Chondrocyte (in vitro differentiated cells): ENCODE measurements at regions not wholly inside any gene's neighbourhood (a gene's known extent, or its start where the extent isn't known, plus 50 kb on each side); places are given as distances from the start of the nearest gene placed in this dataset.

ENCODE experiments used
- DNase-seq: peaks from one replicate; pipeline ENCODE4 v3.0.0; 2021; ENCODE audit warnings: mixed read lengths, low spot score
- H3K27ac Mint-ChIP-seq: one replicate; pipeline ENCODE4 v1.8.0; 2021; ENCODE audit warnings: mild to moderate bottlenecking, moderate library complexity, mixed read lengths; ENCODE audit not compliant: unreplicated experiment
- H3K27me3 Mint-ChIP-seq: 2 replicates; pipeline ENCODE4 v1.8.0; 2021; ENCODE audit warnings: low read depth, mixed read lengths
- H3K36me3 Mint-ChIP-seq: 2 replicates; pipeline ENCODE4 v1.8.0; 2021; ENCODE audit warnings: low read depth, mixed read lengths
- H3K4me1 Mint-ChIP-seq: 2 replicates; pipeline ENCODE4 v1.8.0; 2021; ENCODE audit warnings: low read depth, mild to moderate bottlenecking, mixed read lengths
- H3K4me3 Mint-ChIP-seq: one replicate; pipeline ENCODE4 v1.8.0; 2021; ENCODE audit warnings: mild to moderate bottlenecking, moderate library complexity, mixed read lengths; ENCODE audit not compliant: unreplicated experiment
- H3K9me3 Mint-ChIP-seq: 2 replicates; pipeline ENCODE4 v1.8.0; 2021; ENCODE audit warnings: low read depth, mixed read lengths
- TF ChIP-seq, protein P1 (sequence below): fragments of 200-600 bp; sonication (generic); IDR thresholded peaks from 2 replicates; pipeline ENCODE4 v1.5.0; 2021; ENCODE audit warnings: antibody characterized with exemption, mild to moderate bottlenecking, moderate library complexity

DNA sequence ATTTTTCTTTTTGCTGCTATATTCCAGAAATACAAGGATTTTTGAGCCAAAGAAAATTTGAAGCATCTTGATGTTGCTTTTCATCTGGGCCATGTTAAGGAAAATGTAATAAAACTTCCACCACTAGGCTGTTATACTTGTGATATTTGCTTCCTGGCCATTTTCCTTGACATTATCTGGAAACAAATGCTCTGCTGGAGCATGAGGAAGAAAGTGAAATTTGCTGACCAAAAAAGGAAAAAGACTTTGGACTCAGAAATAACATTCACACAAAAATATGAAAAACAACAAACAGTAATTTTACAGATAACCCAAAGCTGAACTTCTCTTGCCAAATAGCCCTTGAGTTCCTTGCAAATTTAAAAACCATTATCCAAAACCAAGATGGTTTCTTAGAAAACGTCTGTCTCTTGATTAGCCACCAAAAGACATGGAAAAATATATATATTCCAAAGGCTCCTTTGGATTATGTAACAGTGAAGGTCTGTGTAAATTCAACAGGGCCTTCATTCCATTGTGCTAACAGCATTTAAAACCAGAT lies 344.5 kb downstream of the LMX1A start:
- DNase-seq = no peak
- Mint-ChIP-seq H3K36me3 (no peaks in the 10 kb centered on the region), H3K9me3 (no peaks in the 10 kb centered on the region), H3K4me1 (no peaks in the 10 kb centered on the region), H3K4me3 (no peak overlapping the region), H3K27me3 (peaks cover 3% of the 10 kb centered on the region), H3K27ac (no peak overlapping the region)
- TF ChIP-seq, protein P1, sequence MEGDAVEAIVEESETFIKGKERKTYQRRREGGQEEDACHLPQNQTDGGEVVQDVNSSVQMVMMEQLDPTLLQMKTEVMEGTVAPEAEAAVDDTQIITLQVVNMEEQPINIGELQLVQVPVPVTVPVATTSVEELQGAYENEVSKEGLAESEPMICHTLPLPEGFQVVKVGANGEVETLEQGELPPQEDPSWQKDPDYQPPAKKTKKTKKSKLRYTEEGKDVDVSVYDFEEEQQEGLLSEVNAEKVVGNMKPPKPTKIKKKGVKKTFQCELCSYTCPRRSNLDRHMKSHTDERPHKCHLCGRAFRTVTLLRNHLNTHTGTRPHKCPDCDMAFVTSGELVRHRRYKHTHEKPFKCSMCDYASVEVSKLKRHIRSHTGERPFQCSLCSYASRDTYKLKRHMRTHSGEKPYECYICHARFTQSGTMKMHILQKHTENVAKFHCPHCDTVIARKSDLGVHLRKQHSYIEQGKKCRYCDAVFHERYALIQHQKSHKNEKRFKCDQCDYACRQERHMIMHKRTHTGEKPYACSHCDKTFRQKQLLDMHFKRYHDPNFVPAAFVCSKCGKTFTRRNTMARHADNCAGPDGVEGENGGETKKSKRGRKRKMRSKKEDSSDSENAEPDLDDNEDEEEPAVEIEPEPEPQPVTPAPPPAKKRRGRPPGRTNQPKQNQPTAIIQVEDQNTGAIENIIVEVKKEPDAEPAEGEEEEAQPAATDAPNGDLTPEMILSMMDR = no peak

DNA sequence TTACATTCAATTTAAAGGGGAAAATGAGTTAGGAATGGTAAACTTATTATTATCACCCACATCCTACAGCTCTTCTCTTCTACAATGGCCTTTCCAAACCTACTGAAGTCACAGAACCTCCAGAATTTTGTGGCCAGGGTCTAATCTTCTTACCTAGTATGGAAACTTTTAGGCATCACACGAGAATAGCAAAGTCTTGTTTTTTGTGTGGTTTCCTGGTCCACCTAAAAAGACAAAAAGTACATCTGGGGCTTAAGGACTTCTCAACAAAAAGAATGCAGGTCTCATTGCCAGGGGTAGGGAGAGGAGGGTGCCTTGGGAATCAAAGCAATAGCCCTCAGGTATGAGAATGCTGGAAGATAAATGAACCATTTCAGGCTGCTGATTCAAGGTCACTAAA lies 345.3 kb downstream of the LMX1A start:
- H3K27me3 Mint-ChIP-seq = peaks cover 3% of the 10 kb centered on the region
- TF ChIP-seq, protein P1 = no peak
- H3K4me3 Mint-ChIP-seq = no peak overlapping the region
- H3K27ac Mint-ChIP-seq = no peak overlapping the region
- H3K4me1 Mint-ChIP-seq = no peaks in the 10 kb centered on the region
- no peaks in the 10 kb centered on the region for H3K9me3 Mint-ChIP-seq
- no peaks in the 10 kb centered on the region for H3K36me3 Mint-ChIP-seq
- no peak for DNase-seq

DNA sequence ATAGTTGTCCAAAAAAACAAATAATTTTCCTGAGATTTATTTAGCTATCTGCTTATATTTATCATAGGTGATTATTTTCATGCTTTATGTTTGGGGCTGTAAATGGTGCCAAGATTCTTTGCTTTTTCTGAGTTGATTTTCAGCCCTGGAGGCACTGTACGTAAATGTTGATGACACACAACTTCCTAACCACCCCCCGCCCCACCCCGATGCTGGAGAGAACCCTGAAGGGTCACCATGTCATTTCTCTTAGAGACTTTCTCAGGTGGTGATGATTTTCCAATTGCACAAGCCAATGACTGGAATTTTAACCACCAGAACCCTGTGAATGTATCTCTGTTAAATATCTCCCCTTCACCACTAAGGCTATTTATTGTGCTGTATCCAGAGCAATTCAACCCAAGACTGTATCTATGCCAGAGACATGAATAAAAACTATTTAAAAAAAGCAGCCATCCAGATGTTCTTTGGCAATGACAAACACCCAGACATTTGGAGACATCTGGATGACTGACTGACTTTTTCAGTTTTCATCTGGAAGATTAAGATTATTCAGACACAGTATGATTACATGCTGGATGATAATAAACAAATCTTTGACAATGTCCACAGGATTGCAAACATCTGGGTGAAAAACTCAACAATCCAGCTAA lies 346.0 kb downstream of the LMX1A start:
- TF ChIP-seq, protein P1 = no peak
- H3K27ac Mint-ChIP-seq = no peak overlapping the region
- no peaks in the 10 kb centered on the region for H3K36me3 Mint-ChIP-seq
- H3K27me3 Mint-ChIP-seq = peaks cover 3% of the 10 kb centered on the region
- DNase-seq = no peak
- H3K4me3 Mint-ChIP-seq = no peak overlapping the region
- no peaks in the 10 kb centered on the region for H3K9me3 Mint-ChIP-seq
- no peaks in the 10 kb centered on the region for H3K4me1 Mint-ChIP-seq

DNA sequence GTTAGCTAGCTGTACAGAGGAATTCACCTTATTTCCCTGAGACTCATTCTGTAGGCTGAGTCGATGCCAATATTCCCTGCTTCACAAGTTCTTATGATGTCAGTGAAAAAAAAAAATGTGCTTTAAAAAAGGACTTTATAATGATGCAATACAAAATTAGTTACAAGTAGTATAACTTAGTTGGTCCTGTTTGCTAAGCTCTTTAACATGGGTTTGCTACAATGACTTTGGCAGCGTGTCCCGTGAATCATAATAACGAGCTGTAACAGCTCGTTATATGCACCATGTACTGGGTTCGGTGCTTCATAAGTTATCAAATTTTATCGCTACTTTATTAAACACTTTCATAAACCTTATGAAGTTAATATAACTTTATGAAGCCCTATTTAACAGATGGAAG lies 349.7 kb downstream of the LMX1A start:
- no peaks in the 10 kb centered on the region for H3K36me3 Mint-ChIP-seq
- no peak overlapping the region for H3K27ac Mint-ChIP-seq
- TF ChIP-seq, protein P1 = no peak
- peaks cover 2% of the 10 kb centered on the region for H3K27me3 Mint-ChIP-seq
- DNase-seq = no peak
- no peak overlapping the region for H3K4me3 Mint-ChIP-seq
- H3K4me1 Mint-ChIP-seq = no peaks in the 10 kb centered on the region
- H3K9me3 Mint-ChIP-seq = peaks cover 8% of the 10 kb centered on the region

DNA sequence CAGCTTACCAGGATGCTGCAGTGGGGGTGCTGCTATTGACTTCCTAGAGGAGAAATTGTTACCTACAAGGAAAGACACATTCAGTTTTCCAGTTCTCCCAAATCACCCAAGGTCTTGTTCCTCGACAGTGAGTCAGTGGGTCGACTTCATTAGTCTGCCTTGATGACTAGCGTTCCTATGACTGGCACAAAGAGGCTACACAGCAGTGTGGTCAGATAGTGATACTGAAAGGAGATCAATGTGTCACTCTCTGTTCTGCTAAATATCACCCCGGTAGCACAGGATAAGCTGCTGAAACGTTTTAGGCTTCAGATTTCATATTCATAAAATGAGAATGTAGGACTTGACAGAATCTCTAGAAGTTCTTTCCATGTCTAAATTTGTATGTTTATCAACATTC lies 357.4 kb downstream of the LMX1A start:
- H3K4me1 Mint-ChIP-seq = no peaks in the 10 kb centered on the region
- H3K36me3 Mint-ChIP-seq = no peaks in the 10 kb centered on the region
- TF ChIP-seq, protein P1 = no peak
- H3K27ac Mint-ChIP-seq = no peak overlapping the region
- no peak overlapping the region for H3K4me3 Mint-ChIP-seq
- no peak for DNase-seq
- H3K9me3 Mint-ChIP-seq = peaks cover 10% of the 10 kb centered on the region
- H3K27me3 Mint-ChIP-seq = peaks cover 15% of the 10 kb centered on the region
